Hypothalamus (tissue), 51 donors: ENCODE measurements at regions not wholly inside any gene's neighbourhood (a gene's known extent, or its start where the extent isn't known, plus 50 kb on each side); places are given as distances from the start of the nearest gene placed in this dataset.
"Not testable (repeated sequence)": the region's sequence is repeated elsewhere in the genome, so short reads cannot be mapped to it uniquely, and the experiment has no call there.

Experiments
- DNase-seq, 51 donors: peaks; one replicate each; lab custom pipeline; 2025; lab: John Stamatoyannopoulos, UW

DNA sequence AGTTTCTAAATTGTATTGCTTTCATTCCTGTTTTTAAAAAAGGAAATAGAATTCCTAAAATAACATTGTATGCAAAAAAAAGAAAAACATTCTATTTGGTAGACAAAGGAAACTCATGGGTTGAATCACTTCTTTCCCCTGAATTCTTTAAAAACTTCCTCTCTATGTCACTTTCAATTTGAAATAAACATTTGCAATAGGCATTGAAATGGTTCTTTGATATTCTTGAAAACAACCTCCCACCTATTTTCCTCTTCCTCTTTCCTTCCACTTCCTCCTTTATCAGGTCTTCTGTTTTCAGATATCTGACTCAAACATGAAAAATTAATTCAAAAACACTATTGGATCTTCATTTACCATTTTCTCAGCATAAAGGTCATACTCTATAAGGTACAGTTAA lies 442.0 kb upstream of the MEF2C start:
- no peak for DNase-seq

DNA sequence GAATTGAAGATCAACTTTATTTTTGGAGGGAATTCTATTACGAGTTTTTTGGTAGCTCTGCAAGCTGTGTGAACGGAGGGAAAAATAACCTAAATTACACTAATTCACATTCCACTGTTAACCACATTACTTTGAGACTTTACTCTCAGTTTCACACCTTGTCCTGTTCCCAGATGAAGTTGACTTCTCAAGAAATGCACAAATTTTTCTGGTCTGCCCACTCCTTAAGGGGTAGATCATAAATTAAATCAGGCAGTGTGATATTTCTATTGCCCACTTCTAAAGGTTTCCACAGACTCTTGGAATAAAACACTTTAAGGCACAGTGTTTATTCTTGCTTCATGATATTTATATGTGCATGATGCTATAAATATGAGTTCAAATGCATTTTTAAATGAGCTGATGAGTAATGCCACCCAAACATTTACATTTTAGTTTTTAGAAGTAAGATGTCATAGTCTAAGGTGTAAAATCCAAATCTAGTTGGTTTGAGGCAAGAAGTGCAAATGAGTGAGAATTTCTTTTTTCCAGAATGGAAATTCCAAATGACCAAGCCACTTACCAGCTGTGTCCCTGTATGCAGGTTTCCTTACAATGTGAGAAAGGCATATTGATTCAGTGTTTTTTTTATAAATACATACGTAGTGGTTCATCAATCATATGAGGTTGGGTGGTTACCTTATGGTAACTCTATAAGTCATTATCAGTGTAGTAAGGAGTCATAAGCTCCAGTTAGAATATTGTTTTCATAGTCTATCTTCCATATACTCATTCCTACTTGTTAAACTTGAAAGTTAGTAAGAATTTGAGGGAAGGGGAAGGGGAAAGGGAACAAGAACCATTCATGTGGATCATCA lies 437.7 kb upstream of the MEF2C start:
- no peak for DNase-seq

DNA sequence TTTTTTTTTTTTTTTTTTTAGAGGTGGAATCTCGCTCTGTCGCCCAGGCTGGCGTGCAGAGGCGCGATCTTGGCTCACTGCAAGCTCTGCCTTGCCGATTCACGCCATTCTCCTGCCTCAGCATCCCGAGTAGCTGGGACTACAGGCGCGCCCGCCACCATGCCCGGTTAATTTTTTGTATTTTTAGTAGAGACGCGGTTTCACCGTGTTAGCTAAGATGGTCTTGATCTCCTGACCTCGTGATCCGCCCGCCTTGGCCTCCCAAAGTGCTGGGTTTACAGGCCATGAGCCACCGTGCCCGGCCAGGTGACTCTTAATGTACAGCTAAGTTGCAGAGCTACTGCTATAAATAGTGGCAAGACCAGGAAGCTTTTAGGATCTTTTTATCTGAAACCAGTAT lies 434.9 kb upstream of the MEF2C start:
- not testable (repeated sequence) for DNase-seq

DNA sequence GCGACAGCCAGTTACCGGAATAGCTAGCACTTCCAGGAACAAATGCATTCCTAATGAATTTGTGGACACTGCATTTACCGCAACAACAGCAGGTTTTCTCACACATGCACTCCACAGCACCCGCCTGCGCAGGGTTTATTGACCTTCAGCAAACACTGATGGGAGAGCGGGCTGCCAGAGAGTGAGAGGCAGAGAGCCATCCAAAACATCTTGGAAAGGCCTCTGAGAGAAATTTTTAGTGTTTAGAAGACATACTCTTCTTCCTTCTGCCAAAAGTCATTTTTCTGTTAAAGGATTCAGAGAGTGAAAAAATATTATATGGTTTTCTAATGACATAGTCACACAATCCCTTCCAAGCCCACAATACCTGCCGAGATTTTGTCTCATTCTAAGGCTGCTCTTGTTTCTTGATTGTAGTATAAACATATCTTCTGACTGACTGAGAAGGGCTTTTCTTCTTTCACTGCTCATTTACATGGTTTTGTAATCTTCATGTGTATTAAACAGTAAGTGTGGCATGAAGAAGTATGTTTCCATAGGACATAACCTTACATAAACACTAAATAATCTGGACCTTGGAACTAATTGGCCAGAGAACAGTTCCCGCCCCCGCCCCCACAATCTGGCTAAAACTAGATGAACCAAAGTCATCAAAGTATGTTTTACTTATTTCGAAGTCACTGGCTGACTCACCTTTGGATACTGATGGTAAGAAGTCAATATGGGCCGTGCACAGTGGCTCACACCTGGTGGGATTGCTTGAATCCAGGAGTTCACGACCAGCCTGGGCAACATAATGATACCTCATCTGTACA lies 432.5 kb upstream of the MEF2C start:
- DNase-seq, result no peak

DNA sequence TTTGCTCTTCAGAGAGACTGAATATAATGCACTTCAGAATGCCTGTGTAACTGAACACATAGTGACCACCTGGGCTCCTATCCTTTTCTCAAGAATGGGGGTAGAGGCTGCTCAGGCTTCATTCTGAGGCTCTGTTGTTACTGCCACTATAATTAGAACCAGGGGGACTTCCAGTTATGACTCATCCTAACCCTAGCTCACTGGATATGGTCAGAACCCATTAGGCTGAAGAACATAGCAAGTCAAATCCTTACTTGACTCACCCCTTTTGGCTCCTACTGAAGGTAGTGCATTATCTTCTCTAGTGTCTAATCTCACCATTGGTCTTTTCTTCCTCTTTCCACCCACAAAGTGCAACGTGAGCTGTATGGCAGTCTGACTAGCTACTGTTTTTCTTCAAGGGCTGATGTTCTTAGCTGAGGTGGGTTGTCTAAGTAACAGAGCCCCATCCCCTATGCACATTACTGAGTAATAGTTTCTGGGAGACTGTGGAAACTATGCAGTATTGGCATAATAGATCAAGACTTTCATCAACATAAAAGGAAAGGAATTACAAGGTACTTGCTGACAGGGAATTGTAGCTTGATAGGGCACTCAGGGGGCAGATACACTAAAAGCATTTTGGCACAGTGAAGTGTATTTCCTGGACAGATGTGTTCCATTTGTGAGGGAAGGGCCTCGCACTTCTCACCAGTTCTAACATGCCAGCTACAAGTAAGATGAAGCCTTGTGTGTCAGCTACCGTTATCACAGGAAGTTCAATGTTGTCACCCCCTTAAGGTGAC lies 431.0 kb upstream of the MEF2C start:
- no peak for DNase-seq

DNA sequence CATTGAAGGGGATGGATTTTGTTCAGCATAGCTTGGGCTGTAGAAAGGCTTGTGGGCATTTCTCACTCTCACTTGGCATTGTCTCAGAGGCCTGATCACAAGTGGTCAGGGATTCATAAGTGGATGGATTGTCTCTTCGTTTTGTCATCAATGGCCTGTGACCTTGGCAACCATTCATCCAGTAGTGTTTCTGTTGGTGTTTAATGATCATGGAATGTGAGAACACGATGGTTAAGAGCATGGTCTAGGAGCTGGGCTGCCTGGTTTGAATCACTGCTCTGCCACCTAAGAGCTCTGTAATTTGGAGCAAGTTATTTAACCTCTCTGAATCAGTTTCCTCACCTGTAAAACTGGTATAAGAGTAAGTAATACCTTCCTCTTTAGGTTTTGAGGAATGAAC lies 430.1 kb upstream of the MEF2C start:
- no peak for DNase-seq

DNA sequence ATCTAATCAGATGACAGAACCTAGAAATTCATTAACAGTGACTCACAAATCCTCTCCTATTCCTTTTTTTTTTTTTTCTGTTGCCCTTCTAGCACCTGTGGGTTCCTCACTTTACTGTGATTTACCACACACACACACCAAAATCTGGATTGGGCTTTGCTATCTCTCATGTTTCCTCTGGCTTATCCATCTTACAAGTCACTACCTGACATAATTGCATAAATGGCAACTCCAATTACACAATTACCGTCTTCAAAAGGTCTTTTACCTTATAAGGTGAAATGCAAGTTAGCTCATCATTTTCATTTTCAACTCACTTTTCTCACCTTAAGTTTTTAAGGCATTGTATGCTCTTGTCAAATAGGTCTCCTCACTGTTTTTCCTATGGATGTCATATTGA lies 426.3 kb upstream of the MEF2C start:
- DNase-seq, result no peak

DNA sequence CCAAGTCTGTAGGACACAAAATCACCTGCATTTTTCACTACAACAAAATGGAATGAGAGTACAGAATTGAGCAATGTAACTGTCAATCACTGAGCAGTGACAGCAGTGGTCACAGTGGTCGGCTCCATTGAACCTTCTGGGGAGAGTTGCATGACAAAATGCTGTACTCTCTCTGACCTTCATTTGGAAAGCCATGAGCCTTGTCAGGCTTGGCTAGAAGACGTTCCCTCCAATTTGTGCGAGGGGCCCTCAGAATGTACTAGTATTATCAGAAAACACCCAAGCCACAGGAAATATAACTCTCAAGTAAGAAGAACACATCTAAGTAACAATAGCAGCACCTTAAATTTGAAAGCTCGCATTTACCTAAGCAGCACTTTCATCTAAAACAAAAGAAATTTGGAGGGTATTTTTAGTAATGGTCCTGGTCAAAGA lies 425.6 kb upstream of the MEF2C start:
- no peak for DNase-seq

DNA sequence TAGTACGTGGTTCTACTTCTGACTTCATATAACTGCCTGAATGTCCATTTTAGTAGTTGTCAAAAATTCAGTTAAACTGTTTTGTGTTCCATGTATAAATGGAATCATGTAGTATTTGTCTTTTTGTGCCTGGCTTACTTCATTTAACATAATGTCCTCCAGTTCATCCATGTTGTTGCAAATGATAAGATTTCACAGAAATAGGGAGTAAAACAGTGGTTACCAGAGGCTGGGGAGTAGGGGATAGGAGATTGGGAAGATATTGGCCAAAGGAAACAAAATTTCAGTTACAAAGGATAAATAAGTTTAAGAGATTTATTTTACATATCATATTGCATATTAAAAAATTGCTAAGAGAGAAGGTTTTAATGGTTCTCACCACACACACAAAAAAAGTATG lies 425.0 kb upstream of the MEF2C start:
- DNase-seq, result no peak

DNA sequence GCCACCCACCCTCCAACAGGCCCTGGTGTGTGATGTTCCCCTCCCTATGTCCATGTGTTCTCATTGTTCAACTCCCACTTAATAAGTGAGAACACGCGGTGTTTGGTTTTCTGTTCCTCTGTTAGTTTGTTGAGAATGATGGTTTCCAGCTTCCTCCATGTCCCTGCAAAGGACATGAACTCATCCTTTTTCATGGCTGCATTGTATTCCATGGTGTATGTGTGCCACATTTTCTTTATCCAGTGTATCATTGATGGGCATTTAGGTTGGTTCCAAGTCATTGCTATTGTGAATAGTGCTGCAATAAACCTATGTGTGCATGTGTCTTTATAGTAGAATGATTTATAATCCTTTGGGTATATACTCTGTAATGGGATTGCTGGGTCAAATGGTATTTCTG lies 424.2 kb upstream of the MEF2C start:
- DNase-seq, result not testable (repeated sequence)

DNA sequence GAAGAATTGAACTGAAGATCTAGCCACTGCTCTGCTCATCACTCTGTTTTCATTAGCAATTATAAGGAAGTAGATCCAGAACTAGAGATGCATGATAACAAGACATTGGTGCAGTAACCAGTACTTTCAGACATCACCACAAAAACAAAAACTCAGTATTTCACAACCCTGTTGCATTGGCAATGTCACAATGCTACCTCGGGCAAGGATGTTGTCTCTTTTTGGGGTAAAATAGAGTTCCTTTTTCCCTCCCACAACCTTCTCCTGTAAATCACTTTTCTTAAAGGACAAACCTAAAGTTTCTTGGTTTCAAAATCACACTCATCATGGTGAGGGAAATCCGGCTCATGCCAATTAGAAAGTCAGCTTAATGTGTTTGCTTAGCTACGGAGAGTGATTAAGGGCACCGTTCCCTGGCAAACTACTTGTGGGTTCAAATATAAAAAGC lies 420.1 kb upstream of the MEF2C start:
- peak in 1 of 51 donors; percentile 12 for DNase-seq

DNA sequence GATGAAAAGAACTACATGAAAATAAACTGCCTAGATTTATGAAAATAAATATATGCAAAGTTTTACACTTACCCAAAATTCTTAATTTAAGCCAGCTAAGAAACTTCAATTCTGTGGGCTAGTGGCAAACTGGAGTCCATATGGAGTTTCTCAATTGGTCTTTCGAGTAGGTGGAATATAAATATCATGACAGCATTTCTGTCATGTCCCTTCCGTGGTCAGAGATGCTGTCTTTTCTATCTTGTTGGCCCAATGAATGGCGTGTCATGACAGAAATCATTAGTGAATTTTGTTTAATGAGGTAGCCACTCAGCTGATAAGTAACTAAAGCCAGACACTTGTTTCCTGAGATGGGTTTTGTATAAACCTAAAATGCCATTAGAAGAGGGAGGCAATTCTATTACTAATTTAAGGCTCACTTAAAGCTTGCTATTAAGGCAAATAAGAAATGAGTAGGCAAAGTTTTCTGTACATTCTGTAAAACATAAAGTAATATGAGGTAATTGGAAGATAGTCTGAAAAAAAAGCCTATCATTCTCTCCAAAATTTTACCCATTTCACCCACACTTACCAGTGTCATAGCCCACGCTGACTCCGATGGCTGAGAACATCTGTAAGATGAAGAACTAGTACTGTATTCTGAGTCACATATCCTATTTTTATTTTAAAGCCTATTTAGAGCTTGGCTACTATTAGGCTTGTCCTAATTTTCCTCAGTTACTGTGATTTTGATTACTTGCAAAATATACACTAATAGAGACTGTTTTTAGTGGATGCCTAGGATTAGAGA lies 419.3 kb upstream of the MEF2C start:
- DNase-seq, result no peak

DNA sequence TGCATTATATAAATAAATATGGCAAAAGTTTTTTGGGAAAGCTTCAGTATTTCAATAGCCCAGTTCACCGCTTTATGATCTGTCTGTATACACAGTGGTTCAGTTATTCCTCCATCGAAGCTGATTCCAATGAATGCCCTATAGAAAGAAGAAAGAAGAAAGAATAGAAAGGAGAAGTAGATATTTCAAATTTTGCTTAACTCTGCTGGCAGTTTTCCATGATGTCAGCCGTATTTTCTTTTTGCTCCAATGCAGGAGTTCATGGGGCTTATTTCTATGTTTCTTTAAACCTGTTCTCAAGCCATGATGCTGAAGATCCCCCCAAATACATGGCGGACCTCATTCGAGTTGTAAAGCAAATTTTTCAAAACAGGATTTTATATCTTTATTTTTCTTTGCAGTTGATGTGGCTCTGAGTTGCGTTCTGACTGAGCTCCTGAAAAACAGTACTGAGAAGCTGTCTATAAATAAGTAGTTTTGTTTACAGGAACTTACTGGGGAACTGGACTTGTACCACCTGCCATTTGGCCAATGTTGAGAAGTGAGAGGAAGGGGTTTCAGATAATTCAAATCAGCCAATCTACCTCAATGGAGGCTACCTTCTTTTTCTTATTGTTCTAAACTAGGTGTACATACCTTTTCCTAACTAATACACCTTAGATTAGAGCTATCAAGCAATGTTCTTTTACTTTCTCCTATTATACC lies 418.5 kb upstream of the MEF2C start:
- DNase-seq, result peak in 1 of 51 donors; percentile 11

DNA sequence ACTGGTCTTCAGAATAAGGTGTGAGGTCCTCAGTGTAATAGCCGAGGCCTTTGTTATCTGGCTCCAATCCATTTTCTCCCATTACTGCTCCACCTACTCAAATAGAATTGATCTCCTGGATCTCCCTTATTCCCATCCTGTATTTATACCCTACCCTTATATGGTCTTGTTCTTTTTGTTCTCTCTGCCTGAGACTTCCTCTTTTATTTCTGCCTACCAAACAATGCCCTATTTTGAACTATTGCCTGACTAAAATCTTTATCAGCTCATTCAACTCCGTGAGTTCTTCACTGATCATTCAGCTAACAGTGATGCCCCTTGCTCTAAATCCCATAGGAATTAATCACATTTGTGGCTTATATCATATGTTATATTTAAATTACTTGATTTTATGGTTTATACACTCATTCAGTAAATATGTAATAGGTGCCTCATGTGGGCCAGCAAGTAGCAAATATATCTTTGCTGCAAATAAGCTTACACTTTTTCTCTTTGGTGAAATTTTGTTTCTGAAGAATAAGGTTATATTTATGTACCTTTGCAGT lies 417.5 kb upstream of the MEF2C start:
- no peak for DNase-seq

DNA sequence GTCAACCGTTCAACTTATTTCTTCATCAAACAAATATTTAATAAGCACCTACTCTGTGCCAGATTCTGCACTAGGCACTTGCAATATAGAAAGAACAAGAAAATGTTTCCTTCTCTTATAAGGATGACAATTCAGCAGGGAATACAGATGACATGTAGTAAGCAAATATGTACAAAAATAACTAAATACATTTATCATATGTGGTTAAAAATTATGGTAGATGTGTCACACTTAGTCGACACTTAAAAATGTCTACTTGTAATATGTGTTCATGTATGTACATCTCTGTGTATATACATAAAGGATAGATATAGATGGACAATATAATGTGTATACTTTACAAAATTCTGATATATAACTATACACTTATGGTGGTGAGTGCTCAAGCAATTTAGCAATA lies 417.0 kb upstream of the MEF2C start:
- DNase-seq, result no peak

DNA sequence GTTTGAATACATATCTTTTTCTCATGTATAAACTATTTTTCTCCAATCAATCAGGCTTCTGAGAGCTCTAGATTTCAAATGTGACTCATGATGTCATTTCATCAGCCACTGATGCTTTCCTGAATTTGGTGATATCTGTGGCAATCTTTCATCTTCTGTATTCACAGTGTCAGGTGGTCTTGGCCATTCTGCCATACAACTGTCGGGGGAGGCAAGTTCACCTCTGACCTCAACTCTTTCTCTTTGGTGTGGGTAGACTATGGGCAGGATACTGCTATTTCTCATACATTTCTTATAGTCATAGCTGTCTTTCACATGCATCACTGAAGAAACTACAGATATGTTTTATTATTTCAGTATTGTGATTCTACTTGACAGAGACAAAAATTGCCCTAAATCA lies 414.1 kb upstream of the MEF2C start:
- DNase-seq, result no peak

DNA sequence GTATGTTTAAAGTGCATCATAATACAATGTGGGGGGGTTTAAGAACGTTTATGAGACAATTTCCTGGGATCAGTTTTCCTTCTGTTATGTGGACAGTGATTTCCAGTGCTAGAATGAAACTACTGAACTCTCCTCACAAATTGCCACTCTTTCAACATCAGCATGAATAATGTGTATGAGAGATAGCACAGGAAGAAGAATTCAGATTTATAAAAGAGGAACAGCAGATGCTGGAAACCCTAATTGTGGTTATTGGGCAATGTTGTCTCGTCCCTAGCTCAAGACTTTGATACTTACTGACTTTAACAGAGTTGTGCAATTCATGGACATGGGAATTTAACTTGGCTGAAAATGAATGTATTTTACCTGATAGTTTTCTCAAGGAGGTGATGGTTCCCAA lies 410.8 kb upstream of the MEF2C start:
- peak in 1 of 51 donors; percentile 43 for DNase-seq

DNA sequence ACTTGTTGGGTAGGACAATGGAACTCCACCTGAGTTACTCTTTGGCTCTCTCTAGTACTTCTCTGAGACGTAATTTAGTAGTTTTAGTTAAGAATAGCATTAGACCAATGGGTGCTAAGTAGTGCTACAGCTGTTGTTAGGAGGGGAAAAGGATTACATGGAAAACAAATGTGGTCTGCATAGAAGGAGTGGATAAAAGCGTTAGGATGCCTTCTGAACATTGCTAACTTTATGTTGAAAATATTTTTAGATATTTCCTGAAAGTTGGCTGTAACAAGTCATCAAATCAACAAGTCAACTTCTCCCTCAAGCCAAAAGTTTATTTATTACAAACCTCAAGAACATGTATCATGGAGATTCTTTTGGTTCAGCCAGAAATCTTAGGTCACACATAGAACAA lies 409.5 kb upstream of the MEF2C start:
- DNase-seq, result no peak

DNA sequence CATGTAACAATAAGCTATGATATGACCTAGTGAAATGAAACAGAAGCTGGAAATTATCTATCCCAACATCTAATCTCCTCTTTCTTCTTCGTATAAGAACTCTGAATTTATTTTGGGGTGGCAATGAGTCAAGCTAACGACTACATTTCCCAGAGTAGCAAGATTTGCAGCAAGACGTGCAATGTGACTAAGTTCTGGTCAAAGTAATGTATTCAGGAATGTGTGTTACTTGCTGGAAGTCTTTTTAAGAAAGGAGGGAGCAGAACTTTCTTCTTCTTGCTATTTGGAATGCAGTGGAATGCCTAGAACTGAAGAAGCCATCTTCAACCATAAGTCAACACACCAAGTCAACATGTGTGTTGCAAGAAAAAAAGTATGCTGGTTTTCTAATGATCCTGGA lies 406.6 kb upstream of the MEF2C start:
- no peak for DNase-seq
